ENCODE measurements at regions not wholly inside any gene's neighbourhood (a gene's known extent, or its start where the extent isn't known, plus 50 kb on each side); places are given as distances from the start of the nearest gene placed in this dataset.

- H3K27ac ChIP-seq (ENCODE audit: low read depth, low read length) = no peak overlapping the region
- no peaks in the 10 kb centered on the region for H3F3A ChIP-seq (ENCODE audit: insufficient read depth)
These were observed 279.1 kb upstream of the DMAC1 start for GRCh38 chr9:8078641-8079140.

GRCh38 chr9:8074713-8075286, 275.2 kb upstream of the DMAC1 start:
- Histone ChIP-seq H2AFZ (ENCODE audit: low read depth, low read length, severe bottlenecking) (no peak overlapping the region), H3F3A (ENCODE audit: insufficient read depth) (no peaks in the 10 kb centered on the region), H3K79me2 (ENCODE audit: insufficient read depth, low read length) (no peaks in the 10 kb centered on the region), H3K27me3 (ENCODE audit: low read length) (no peaks in the 10 kb centered on the region), H3K9ac (ENCODE audit: low read length) (no peak overlapping the region), H3K36me3 (ENCODE audit: low read length) (no peaks in the 10 kb centered on the region), H3K27ac (ENCODE audit: low read depth, low read length) (no peak overlapping the region), H3K9me2 (replicated peaks; ENCODE audit: insufficient read depth, low read length) (no peaks in the 10 kb centered on the region), H3K9me3 (ENCODE audit: insufficient read depth, low read length) (0 out of 2 replicates have a peak, but pooled peaks cover 4% of the 10 kb centered on the region), H3K4me2 (ENCODE audit: low read depth, low read length, poor library complexity, severe bottlenecking) (no peak overlapping the region), H3K4me3 (ENCODE audit: insufficient read depth, low read length, poor library complexity, severe bottlenecking) (no peak overlapping the region), H4K20me1 (ENCODE audit: low read depth, low read length) (no peaks in the 10 kb centered on the region)
- no peak for TF ChIP-seq CTCF (IDR thresholded peaks at IDR 0.05; ENCODE audit: insufficient read depth, low read length, poor library complexity, severe bottlenecking)
- no peak for TF ChIP-seq EZH2phosphoT487 (conservative IDR thresholded peaks at IDR 0.05; ENCODE audit: low read length)

More at GRCh38 chr9:8078641-8079140, 279.1 kb upstream of the DMAC1 start:
- H3K27me3 ChIP-seq (ENCODE audit: low read length) = no peaks in the 10 kb centered on the region
- no peaks in the 10 kb centered on the region for H3K9me2 ChIP-seq (replicated peaks; ENCODE audit: insufficient read depth, low read length)
- no peaks in the 10 kb centered on the region for H3K36me3 ChIP-seq (ENCODE audit: low read length)
- no peak overlapping the region for H3K4me2 ChIP-seq (ENCODE audit: low read depth, low read length, poor library complexity, severe bottlenecking)
- H3K79me2 ChIP-seq (ENCODE audit: insufficient read depth, low read length) = no peaks in the 10 kb centered on the region
- H2AFZ ChIP-seq (ENCODE audit: low read depth, low read length, severe bottlenecking) = no peak overlapping the region
- no peak for TF ChIP-seq CTCF (IDR thresholded peaks at IDR 0.05; ENCODE audit: insufficient read depth, low read length, poor library complexity, severe bottlenecking)
- TF ChIP-seq EZH2phosphoT487 (conservative IDR thresholded peaks at IDR 0.05; ENCODE audit: low read length) = no peak
- H4K20me1 ChIP-seq (ENCODE audit: low read depth, low read length) = no peaks in the 10 kb centered on the region
- H3K4me3 ChIP-seq (ENCODE audit: insufficient read depth, low read length, poor library complexity, severe bottlenecking) = no peak overlapping the region
- H3K9me3 ChIP-seq (ENCODE audit: insufficient read depth, low read length) = 0 out of 2 replicates have a peak, but pooled peaks cover 4% of the 10 kb centered on the region
- H3K9ac ChIP-seq (ENCODE audit: low read length) = no peak overlapping the region

- no peak overlapping the region for H2AFZ ChIP-seq (ENCODE audit: low read depth, low read length, severe bottlenecking)
- H3K9ac ChIP-seq (ENCODE audit: low read length) = no peak overlapping the region
- H3F3A ChIP-seq (ENCODE audit: insufficient read depth) = no peaks in the 10 kb centered on the region
- H3K36me3 ChIP-seq (ENCODE audit: low read length) = no peaks in the 10 kb centered on the region
- no peaks in the 10 kb centered on the region for H3K27me3 ChIP-seq (ENCODE audit: low read length)
- H3K27ac ChIP-seq (ENCODE audit: low read depth, low read length) = no peak overlapping the region
- H3K9me3 ChIP-seq (ENCODE audit: insufficient read depth, low read length) = no peaks in the 10 kb centered on the region
- no peaks in the 10 kb centered on the region for H4K20me1 ChIP-seq (ENCODE audit: low read depth, low read length)
- H3K4me2 ChIP-seq (ENCODE audit: low read depth, low read length, poor library complexity, severe bottlenecking) = no peak overlapping the region
- TF ChIP-seq EZH2phosphoT487 (conservative IDR thresholded peaks at IDR 0.05; ENCODE audit: low read length) = no peak
- no peak for TF ChIP-seq CTCF (IDR thresholded peaks at IDR 0.05; ENCODE audit: insufficient read depth, low read length, poor library complexity, severe bottlenecking)
- no peaks in the 10 kb centered on the region for H3K9me2 ChIP-seq (replicated peaks; ENCODE audit: insufficient read depth, low read length)
- H3K4me3 ChIP-seq (ENCODE audit: insufficient read depth, low read length, poor library complexity, severe bottlenecking) = no peak overlapping the region
- H3K79me2 ChIP-seq (ENCODE audit: insufficient read depth, low read length) = no peaks in the 10 kb centered on the region
These were observed 271.8 kb upstream of the DMAC1 start for GRCh38 chr9:8071445-8071798.
